ENCODE measurements at regions not wholly inside any gene's neighbourhood (a gene's known extent, or its start where the extent isn't known, plus 50 kb on each side); places are given as distances from the start of the nearest gene placed in this dataset.
A peak's percentile ranks its signal among the peaks of the same experiment; 100 is the strongest.
"Not testable (repeated sequence)": the region's sequence is repeated elsewhere in the genome, so short reads cannot be mapped to it uniquely, and the experiment has no call there.

- no peak for FAIRE-seq
Observed at GRCh38 chr10:9015005-9015404, 960.5 kb downstream of the GATA3 start.

DNA sequence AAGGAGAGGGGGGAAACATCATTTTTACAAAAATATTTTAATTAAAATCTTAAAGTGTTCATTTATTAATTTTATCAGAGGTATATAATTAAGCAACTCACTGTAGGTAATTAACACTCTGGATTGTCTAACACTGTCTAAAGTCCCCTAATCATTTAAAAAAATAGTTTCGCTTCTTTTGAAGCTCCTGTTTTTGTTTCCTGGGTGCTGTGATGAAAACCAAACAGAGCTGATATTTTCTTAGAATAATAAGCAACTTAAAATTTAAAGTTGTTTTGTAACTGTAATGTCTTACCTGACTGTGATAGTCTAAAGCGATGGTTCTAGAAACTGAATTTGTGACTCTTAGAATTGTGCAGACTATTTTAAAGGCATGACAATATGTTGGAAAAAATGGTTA, 961.0 kb downstream of the GATA3 start:
- FAIRE-seq: no peak

- no peak for FAIRE-seq
Observed at GRCh38 chr10:9016930-9017329, 962.4 kb downstream of the GATA3 start.

GRCh38 chr10:9018195-9019173, 964.0 kb downstream of the GATA3 start:
- no peak for FAIRE-seq

DNA sequence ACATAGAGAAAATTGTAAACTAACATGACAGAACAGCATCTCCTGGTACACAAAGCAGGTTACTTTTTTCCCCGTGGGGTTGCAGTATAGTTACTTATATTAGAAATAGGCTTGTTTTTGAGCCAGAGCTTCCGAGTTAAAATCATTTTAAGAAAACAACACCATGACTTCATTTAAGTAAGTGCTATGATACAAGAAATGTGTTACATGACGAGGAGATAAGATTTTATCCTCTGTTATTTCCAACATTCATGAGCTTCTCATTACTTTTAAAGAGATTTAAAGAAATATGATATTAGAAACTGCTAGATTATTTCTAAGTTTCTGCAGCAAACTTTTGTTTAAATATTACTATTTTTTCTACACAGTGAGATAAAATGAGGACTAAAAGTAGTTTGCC, 968.7 kb downstream of the GATA3 start:
- FAIRE-seq: no peak

GRCh38 chr10:9024210-9024609, 969.7 kb downstream of the GATA3 start:
- no peak for FAIRE-seq

GRCh38 chr10:9028231-9028630, 973.7 kb downstream of the GATA3 start:
- FAIRE-seq: no peak

DNA sequence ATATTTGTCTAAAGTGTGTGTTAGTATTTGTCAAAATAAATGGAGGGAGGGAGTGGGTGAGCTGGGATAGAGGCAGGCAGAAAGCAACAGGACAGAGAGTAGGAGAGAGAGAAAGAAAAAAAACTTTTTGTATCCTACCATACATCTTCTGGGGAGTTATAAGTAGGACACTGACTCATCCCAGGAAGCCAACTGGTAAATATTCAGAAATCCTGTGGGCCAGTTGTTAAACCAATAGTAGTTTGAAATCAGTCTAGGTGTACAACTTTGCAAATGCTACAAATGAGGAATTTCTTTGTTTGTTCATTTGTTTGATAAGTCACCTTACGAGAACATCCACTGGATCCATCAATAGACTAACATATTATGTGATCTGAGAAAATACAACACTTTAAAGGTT, 980.9 kb downstream of the GATA3 start:
- no peak for FAIRE-seq

DNA sequence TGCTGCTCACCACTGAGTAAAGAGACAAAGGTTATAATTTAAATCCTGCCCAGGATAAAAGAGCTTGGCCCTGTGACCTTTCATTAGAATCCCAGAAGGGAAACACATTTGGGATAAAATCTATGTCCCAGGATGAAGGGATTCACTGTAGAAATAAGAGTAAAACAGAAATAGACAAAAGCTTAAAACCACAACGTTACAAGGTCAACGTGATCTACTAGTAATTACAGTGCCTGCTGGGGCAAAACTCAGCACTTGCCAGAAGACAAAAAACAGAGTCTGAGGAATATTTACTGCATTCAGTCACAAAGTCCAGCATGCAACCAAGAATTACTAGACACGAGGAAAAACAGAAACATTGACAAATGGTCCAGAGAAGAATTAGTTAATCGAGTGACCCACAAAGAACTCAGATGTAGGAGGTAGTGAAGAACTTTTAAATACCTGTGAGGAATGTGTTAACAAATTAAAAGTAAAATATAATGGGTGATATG, 982.3 kb downstream of the GATA3 start:
- no peak for FAIRE-seq

- FAIRE-seq: no peak
Observed at GRCh38 chr10:9038146-9038714, 983.7 kb downstream of the GATA3 start.

- FAIRE-seq: no peak
Observed at GRCh38 chr10:9043466-9043865, 989.0 kb downstream of the GATA3 start.

- no peak for FAIRE-seq
Observed at GRCh38 chr10:9045311-9045710, 990.8 kb downstream of the GATA3 start.

GRCh38 chr10:9051328-9051974, 997.0 kb downstream of the GATA3 start:
- no peak for FAIRE-seq

DNA sequence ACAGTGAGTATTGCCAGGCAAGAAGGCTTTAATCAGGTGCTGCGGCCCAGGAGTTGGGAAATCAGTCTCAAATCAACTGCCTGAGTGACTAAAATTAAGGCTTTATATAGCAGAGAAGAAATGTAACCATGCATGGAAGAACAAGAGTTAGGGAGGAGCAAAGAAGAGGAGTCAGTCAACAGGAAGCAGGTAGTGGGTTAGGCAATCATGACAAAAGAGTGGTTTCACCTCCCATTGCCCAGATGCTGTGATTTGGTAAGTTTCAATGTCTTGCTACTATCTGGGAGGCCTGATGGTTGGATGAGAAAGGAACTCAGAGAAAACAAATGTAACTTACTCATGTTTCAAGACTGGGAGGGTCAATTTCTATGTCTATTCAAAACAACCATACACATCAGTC, 998.3 kb downstream of the GATA3 start:
- no peak for FAIRE-seq

DNA sequence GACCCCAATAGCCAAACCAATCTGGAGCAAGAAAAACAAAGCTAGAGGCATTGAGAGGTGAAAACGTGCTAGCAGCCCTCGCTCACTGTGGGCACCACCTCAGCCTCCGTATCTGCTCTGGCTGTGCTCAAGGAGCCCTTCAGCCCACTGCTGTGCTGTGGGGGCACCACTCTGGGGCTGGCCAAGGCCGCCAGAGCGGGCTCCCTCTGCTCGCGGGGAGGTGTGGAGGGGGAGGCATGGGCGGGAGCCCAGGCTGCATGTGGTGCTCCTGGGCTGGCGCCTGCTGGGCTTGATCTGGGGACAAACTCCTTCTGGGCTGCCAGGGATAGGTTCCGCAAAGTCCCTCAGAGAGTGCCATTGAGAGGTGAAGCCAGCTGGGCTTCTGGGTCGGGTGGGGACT, 1002.0 kb downstream of the GATA3 start:
- no peak for FAIRE-seq

GRCh38 chr10:9057293-9057692, 1002.8 kb downstream of the GATA3 start:
- not testable (repeated sequence) for FAIRE-seq

- no peak for FAIRE-seq
Observed at GRCh38 chr10:9060314-9060713, 1005.8 kb downstream of the GATA3 start.

GRCh38 chr10:9061871-9062270, 1007.4 kb downstream of the GATA3 start:
- no peak for FAIRE-seq

DNA sequence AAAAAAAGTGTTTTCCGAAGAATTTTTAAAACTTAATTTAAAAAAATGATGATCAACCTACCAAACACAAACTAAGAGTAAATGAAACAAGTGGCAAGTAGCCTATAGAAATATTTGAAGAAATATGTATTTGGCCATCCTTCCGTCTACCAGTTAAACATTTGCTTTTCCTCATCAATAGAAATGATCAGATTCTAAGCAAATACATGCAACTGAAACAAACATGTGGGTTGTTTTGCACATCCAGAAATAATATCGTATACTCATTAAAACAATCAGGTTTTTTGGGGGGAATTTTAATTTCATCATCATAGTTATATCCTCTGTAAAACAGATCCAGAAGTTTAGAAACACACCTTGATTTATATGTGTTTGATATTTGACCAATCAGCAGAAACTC, 1011.7 kb downstream of the GATA3 start:
- no peak for FAIRE-seq

GRCh38 chr10:9068003-9068402, 1013.5 kb downstream of the GATA3 start:
- FAIRE-seq: no peak

DNA sequence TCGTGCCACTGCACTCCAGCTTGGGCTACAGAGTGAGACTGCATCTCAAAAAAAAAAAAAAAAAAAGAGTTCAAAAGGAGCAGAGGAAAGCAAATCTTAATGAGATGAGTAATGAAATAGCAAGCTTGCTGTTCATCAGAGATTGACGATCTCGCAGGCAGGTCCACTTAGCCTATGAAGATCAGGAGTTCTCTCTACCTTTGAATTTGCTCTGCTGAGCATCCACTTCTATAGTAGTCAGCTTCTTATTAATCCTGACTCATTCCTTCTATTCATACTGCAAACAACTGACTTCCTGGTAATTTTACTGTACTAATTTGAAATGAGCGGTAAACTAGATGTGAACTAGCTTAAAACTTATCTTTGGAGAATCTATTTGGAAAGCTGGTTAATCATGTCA, 1014.6 kb downstream of the GATA3 start:
- FAIRE-seq: peak; percentile 5

DNA sequence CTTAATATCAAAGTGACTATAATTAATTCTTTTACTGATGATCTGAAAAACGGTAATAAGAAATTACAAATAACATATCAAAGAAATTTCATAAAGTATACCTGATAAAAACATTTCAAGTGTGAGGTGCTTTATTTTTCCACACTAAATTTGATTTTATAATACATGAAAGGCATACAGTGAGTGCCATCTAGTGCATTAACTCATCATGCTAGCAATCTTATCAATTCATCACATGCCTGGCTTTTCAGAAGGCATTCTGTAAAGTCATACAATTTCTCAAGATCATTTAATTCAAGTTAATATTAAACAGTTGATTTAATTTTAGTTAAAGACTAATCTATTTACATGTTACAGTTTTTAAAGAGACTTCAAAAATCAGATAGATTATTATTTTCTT, 1020.9 kb downstream of the GATA3 start:
- FAIRE-seq: peak; percentile 24

GRCh38 chr10:9076066-9076465, 1021.6 kb downstream of the GATA3 start:
- no peak for FAIRE-seq

GRCh38 chr10:9081253-9081652, 1026.8 kb downstream of the GATA3 start:
- FAIRE-seq: no peak
